IPS DF 6.9 (cell line): ENCODE measurements at regions not wholly inside any gene's neighbourhood (a gene's known extent, or its start where the extent isn't known, plus 50 kb on each side); places are given as distances from the start of the nearest gene placed in this dataset.

Source experiments
- DNase-seq: peaks from one replicate; pipeline ENCODE4 v3.0.0-alpha.2; 2013; ENCODE audit warnings: low read depth, low spot score
- H3K27ac ChIP-seq: one replicate; pipeline ENCODE4 v1.5.1; 2013; ENCODE audit warnings: low read length, control low read depth
- H3K27me3 ChIP-seq: 2 replicates; pipeline ENCODE4 v1.6.1; 2013; ENCODE audit warnings: mild to moderate bottlenecking, low read length; ENCODE audit not compliant: control insufficient read depth, insufficient read depth
- H3K36me3 ChIP-seq: 2 replicates; pipeline ENCODE4 v1.6.1; 2013; ENCODE audit warnings: low read length; ENCODE audit not compliant: control insufficient read depth, insufficient read depth
- H3K4me1 ChIP-seq: 2 replicates; pipeline ENCODE4 v1.6.1; 2013; ENCODE audit warnings: low read length; ENCODE audit not compliant: control insufficient read depth, insufficient read depth
- H3K4me3 ChIP-seq: 2 replicates; pipeline ENCODE4 v1.5.1; 2013; ENCODE audit warnings: mild to moderate bottlenecking, low read length
- H3K9me3 ChIP-seq: 2 replicates; pipeline ENCODE4 v1.6.1; 2013; ENCODE audit warnings: low read length, inconsistent platforms; ENCODE audit not compliant: control insufficient read depth, insufficient read depth
- WGBS: extraction: QIAGEN DNeasy Blood & Tissue Kit; methylation state at CpG from one replicate; pipeline ENCODE4 v1.1.7; 2013; ENCODE audit warnings: mixed read lengths, missing lambda C conversion rate; ENCODE audit not compliant: insufficient read length, insufficient coverage; 5-methylcytosine and 5-hydroxymethylcytosine counted together

GRCh38 chr6:147053311-147053921 lies 150.8 kb upstream of the STXBP5 start:
- H3K9me3 ChIP-seq: no peaks in the 10 kb centered on the region
- peaks cover 7% of the 10 kb centered on the region for H3K4me1 ChIP-seq
- no peak overlapping the region for H3K27ac ChIP-seq
- DNase-seq: peak; percentile 25
- no peaks in the 10 kb centered on the region for H3K36me3 ChIP-seq
- WGBS: no CpG with 5 or more reads among the region's 2 CpGs
- H3K4me3 ChIP-seq: no peak overlapping the region
- no peaks in the 10 kb centered on the region for H3K27me3 ChIP-seq

- Histone ChIP-seq H3K4me1 (peaks cover 7% of the 10 kb centered on the region), H3K9me3 (no peaks in the 10 kb centered on the region), H3K27me3 (no peaks in the 10 kb centered on the region), H3K4me3 (no peak overlapping the region), H3K36me3 (no peaks in the 10 kb centered on the region), H3K27ac (no peak overlapping the region)
- DNase-seq: no peak
- no CpG with 5 or more reads among the region's 3 CpGs for WGBS
Measured at GRCh38 chr6:147054158-147054557, 150.1 kb upstream of the STXBP5 start.

GRCh38 chr6:147054871-147055270 lies 149.3 kb upstream of the STXBP5 start:
- H3K4me1 ChIP-seq: peaks cover 7% of the 10 kb centered on the region
- H3K4me3 ChIP-seq: no peak overlapping the region
- DNase-seq: no peak
- no peaks in the 10 kb centered on the region for H3K36me3 ChIP-seq
- H3K27me3 ChIP-seq: no peaks in the 10 kb centered on the region
- no peaks in the 10 kb centered on the region for H3K9me3 ChIP-seq
- H3K27ac ChIP-seq: no peak overlapping the region
- WGBS: no CpG with 5 or more reads among the region's 3 CpGs

- H3K36me3 ChIP-seq: no peaks in the 10 kb centered on the region
- no peaks in the 10 kb centered on the region for H3K27me3 ChIP-seq
- H3K27ac ChIP-seq: no peak overlapping the region
- H3K4me3 ChIP-seq: no peak overlapping the region
- WGBS: no CpG with 5 or more reads among the region's 8 CpGs
- peaks cover 7% of the 10 kb centered on the region for H3K4me1 ChIP-seq
- no peaks in the 10 kb centered on the region for H3K9me3 ChIP-seq
- DNase-seq: no peak
Measured at GRCh38 chr6:147055821-147056392, 148.3 kb upstream of the STXBP5 start.

- peaks cover 7% of the 10 kb centered on the region for H3K4me1 ChIP-seq
- no peak overlapping the region for H3K4me3 ChIP-seq
- no peaks in the 10 kb centered on the region for H3K36me3 ChIP-seq
- no peak for DNase-seq
- no peaks in the 10 kb centered on the region for H3K9me3 ChIP-seq
- H3K27ac ChIP-seq: no peak overlapping the region
- H3K27me3 ChIP-seq: no peaks in the 10 kb centered on the region
- WGBS: no CpG with 5 or more reads among the region's 1 CpG
Measured at GRCh38 chr6:147057188-147057587, 147.0 kb upstream of the STXBP5 start.

- Histone ChIP-seq H3K27me3 (no peaks in the 10 kb centered on the region), H3K4me3 (no peak overlapping the region), H3K36me3 (no peaks in the 10 kb centered on the region), H3K4me1 (peaks cover 7% of the 10 kb centered on the region), H3K9me3 (no peaks in the 10 kb centered on the region), H3K27ac (no peak overlapping the region)
- no peak for DNase-seq
- no CpG with 5 or more reads among the region's 3 CpGs for WGBS
Measured at GRCh38 chr6:147057705-147058342, 146.4 kb upstream of the STXBP5 start.

GRCh38 chr6:147058786-147059385 lies 145.3 kb upstream of the STXBP5 start:
- Histone ChIP-seq H3K4me1 (peaks cover 4% of the 10 kb centered on the region), H3K27ac (no peak overlapping the region), H3K27me3 (no peaks in the 10 kb centered on the region), H3K9me3 (no peaks in the 10 kb centered on the region), H3K4me3 (no peak overlapping the region), H3K36me3 (no peaks in the 10 kb centered on the region)
- no CpG with 5 or more reads among the region's 1 CpG for WGBS
- no peak for DNase-seq

GRCh38 chr6:147060636-147061035 lies 143.6 kb upstream of the STXBP5 start:
- Histone ChIP-seq H3K9me3 (no peaks in the 10 kb centered on the region), H3K36me3 (no peaks in the 10 kb centered on the region), H3K27me3 (no peaks in the 10 kb centered on the region), H3K27ac (no peak overlapping the region), H3K4me1 (peaks cover 4% of the 10 kb centered on the region), H3K4me3 (no peak overlapping the region)
- WGBS: no CpG with 5 or more reads among the region's 1 CpG
- no peak for DNase-seq

GRCh38 chr6:147061252-147061651 lies 143.0 kb upstream of the STXBP5 start:
- no peak overlapping the region for H3K27ac ChIP-seq
- H3K4me1 ChIP-seq: no peaks in the 10 kb centered on the region
- DNase-seq: no peak
- H3K36me3 ChIP-seq: no peaks in the 10 kb centered on the region
- H3K9me3 ChIP-seq: no peaks in the 10 kb centered on the region
- no CpG with 5 or more reads among the region's 1 CpG for WGBS
- no peak overlapping the region for H3K4me3 ChIP-seq
- H3K27me3 ChIP-seq: no peaks in the 10 kb centered on the region

GRCh38 chr6:147063469-147064031 lies 140.7 kb upstream of the STXBP5 start:
- Histone ChIP-seq H3K9me3 (no peaks in the 10 kb centered on the region), H3K27ac (no peak overlapping the region), H3K4me3 (no peak overlapping the region), H3K27me3 (no peaks in the 10 kb centered on the region), H3K4me1 (no peaks in the 10 kb centered on the region), H3K36me3 (no peaks in the 10 kb centered on the region)
- no CpG with 5 or more reads among the region's 1 CpG for WGBS
- DNase-seq: no peak
